Stomach (tissue), 8 donors: ENCODE measurements at regions not wholly inside any gene's neighbourhood (a gene's known extent, or its start where the extent isn't known, plus 50 kb on each side); places are given as distances from the start of the nearest gene placed in this dataset.

Experiments
- DNase-seq, 2 donors: peaks; one replicate each; pipeline versions ENCODE4 v3.0.0 to v3.0.0-alpha.2; 2013 to 2019
- H3K27ac ChIP-seq, 5 donors: fragments of 200-600 bp in 4 of 5; sonication (generic) in 4 of 5; one replicate each; pipeline ENCODE4 v1.5.1; 2013 to 2019; ENCODE audit warnings: mild to moderate bottlenecking in 1 of 5, moderate library complexity in 1 of 5
- H3K27me3 ChIP-seq, 3 donors: fragments of 200-600 bp; sonication (generic); one replicate each; pipeline ENCODE4 v1.5.1; 2017 to 2019; ENCODE audit warnings: mixed run types in 1 of 3
- H3K36me3 ChIP-seq, 4 donors: fragments of 200-600 bp; sonication (generic); 1 replicate in 3 of 4; 2 replicates in 1 of 4; pipeline ENCODE4 v1.5.1; 2016 to 2019
- H3K4me1 ChIP-seq, 4 donors: fragments of 200-600 bp; sonication (generic); one replicate each; pipeline ENCODE4 v1.5.1; 2016 to 2019
- H3K4me3 ChIP-seq, 4 donors: fragments of 200-600 bp; sonication (generic) in 3 of 4; one replicate each; pipeline ENCODE4 v1.5.1; 2016 to 2019; ENCODE audit warnings: mild to moderate bottlenecking in 1 of 4
- H3K9me3 ChIP-seq, 4 donors: fragments of 200-600 bp; sonication (generic); one replicate each; pipeline ENCODE4 v1.5.1; 2016 to 2019
- EP300 ChIP-seq: sonication (generic); formaldehyde crosslinking; IDR thresholded peaks from one replicate; pipeline ENCODE4 v1.6.1; 2017; ENCODE audit warnings: antibody characterized with exemption
- POLR2A ChIP-seq, 4 donors: fragments of 450-650 bp; IDR thresholded peaks; one replicate each; pipeline ENCODE4 v1.6.1; 2016; ENCODE audit warnings: antibody characterized with exemption in 4 of 4, control low read depth in 2 of 4, mild to moderate bottlenecking in 1 of 4, moderate library complexity in 1 of 4
- POLR2AphosphoS5 ChIP-seq, 3 donors: sonication (generic); formaldehyde crosslinking; IDR thresholded peaks; one replicate each; pipeline ENCODE4 v1.6.1; 2016; ENCODE audit warnings: antibody characterized with exemption in 3 of 3
- WGBS, 5 donors: extraction: QIAGEN DNeasy Blood & Tissue Kit in 3 of 5; methylation state at CpG; one replicate each; pipeline versions ENCODE4 v1.1.5 to v1.1.7; 2013 to 2018; 5-methylcytosine and 5-hydroxymethylcytosine counted together
- intact Hi-C: fragments of 100-400 bp; cut with DNase I; formaldehyde crosslinking; loops from one replicate; pipeline ENCODE4 v1.15.1; 2023; ENCODE audit warnings: low total_unique reads
- TF ChIP-seq, protein P1 (sequence below), 7 experiments: fragments of 450-650 bp in 4 of 7; fragments of 200-600 bp in 3 of 7; sonication (generic) in 3 of 7; IDR thresholded peaks; one replicate each; pipeline ENCODE4 v1.5.1; 2016 to 2019; ENCODE audit warnings: antibody characterized with exemption in 7 of 7, control low read depth in 2 of 7, mild to moderate bottlenecking in 1 of 7
- donor health status: healthy with polysubstance abuse.
- donor health status: Bipolar disorder and iron deficiency.
- donor health status: healthy.

DNA sequence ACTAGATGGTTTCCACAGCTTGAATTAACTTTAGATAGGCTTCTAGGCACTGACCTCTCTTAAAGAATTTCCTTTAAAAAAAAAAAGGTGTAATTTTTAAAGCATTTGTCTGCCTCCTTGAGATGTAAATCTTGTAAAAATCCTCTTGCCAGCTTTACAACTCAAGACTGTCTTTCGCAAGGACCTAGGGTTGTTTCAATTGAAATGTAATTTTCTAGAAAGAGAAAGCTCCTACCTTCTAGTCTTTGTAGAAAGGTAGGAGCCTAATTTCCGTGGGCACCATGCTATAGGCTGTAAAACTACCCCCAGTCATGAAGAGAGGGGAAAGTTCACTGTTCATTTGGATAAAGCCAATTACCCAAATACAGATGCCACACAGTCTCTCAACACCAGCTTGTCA is 228.8 kb upstream of the TMEM229A start:
- H3K4me3 ChIP-seq, result no peak overlapping the region
- H3K36me3 ChIP-seq, result no peaks in the 10 kb centered on the region
- H3K4me1 ChIP-seq, result no peaks in the 10 kb centered on the region
- TF ChIP-seq EP300 (no peak), POLR2A (IDR thresholded peaks at IDR 0.05) (no peak), POLR2AphosphoS5 (IDR thresholded peaks at IDR 0.05) (no peak)
- TF ChIP-seq, protein P1, sequence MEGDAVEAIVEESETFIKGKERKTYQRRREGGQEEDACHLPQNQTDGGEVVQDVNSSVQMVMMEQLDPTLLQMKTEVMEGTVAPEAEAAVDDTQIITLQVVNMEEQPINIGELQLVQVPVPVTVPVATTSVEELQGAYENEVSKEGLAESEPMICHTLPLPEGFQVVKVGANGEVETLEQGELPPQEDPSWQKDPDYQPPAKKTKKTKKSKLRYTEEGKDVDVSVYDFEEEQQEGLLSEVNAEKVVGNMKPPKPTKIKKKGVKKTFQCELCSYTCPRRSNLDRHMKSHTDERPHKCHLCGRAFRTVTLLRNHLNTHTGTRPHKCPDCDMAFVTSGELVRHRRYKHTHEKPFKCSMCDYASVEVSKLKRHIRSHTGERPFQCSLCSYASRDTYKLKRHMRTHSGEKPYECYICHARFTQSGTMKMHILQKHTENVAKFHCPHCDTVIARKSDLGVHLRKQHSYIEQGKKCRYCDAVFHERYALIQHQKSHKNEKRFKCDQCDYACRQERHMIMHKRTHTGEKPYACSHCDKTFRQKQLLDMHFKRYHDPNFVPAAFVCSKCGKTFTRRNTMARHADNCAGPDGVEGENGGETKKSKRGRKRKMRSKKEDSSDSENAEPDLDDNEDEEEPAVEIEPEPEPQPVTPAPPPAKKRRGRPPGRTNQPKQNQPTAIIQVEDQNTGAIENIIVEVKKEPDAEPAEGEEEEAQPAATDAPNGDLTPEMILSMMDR (IDR thresholded peaks at IDR 0.05), result no peak
- no peak for DNase-seq
- intact Hi-C loops, result no loop called here
- WGBS, 5 donors, result 41 to 53% (median 49%) methylated on average over 2 of the region's 2 CpGs
- no peaks in the 10 kb centered on the region for H3K9me3 ChIP-seq
- H3K27ac ChIP-seq, result no peak overlapping the region
- no peaks in the 10 kb centered on the region for H3K27me3 ChIP-seq

DNA sequence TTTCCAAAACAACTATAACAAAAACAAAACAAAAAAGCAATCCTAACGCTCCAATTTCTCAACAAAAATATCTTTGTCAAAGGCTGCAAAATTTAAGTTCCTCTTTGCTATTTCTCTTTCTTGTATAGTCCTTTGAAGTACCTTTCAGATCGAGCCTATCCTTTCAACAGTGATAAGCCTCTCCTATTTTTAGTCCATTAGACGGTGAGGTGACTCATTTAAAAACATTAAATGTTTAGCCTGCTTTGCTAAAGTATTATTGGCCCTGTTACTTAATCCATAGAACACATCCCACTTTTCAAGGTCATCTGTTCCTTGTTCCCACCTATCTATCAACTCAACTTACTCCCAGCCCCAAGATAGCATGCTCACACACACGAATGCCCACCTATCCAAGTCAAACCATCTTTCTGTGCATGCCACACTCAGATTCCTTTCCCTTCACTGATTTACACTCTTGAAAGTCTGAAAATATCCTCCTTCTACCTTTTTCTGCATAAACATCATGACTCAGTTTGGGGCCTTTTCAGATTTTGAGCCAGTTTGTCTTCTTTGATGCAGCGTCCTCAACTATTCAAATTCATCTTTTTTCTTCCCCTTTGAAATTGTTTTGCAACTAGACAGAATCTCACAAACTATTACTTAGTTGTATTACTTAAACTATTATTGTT is 224.9 kb upstream of the TMEM229A start:
- Histone ChIP-seq H3K9me3 (no peaks in the 10 kb centered on the region), H3K4me1 (no peaks in the 10 kb centered on the region), H3K27ac (no peak overlapping the region), H3K4me3 (no peak overlapping the region), H3K36me3 (no peaks in the 10 kb centered on the region), H3K27me3 (no peaks in the 10 kb centered on the region)
- WGBS, 5 donors, result 36 to 46% (median 40%) methylated on average over 5 of the region's 5 CpGs
- no peak for DNase-seq
- intact Hi-C loops, result no loop called here
- TF ChIP-seq POLR2AphosphoS5 (IDR thresholded peaks at IDR 0.05) (no peak), EP300 (no peak)

DNA sequence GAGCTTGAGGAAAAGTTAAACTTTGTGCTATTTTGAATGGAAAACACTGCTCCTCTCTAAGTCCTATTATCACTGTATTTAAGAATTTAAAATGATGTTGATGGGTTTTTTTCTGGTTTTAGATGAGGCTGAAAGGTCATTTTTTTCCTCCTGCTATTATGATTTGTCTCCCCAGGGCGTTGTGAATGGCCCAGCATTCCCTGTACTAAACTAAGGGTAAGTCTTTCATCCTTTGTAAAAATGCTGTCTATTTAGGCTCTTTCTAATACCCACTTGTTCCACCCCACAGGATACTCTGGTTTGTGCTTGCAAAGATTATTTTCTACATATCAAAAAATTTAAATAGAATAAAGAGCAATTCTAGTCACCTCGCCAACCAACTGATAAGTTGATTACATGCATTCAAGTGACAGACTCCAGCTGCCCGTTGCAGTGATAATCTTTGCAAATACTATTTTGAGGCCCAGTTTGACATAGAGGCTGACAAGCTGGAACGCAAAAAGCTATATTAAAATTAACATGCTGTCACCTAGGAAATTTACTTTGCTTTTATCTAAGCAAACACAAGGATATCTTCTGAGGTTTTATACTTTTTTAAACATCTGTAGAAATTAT is 222.3 kb upstream of the TMEM229A start:
- Histone ChIP-seq H3K27ac (no peak overlapping the region), H3K4me1 (no peaks in the 10 kb centered on the region), H3K27me3 (no peaks in the 10 kb centered on the region), H3K36me3 (no peaks in the 10 kb centered on the region), H3K9me3 (no peaks in the 10 kb centered on the region), H3K4me3 (no peak overlapping the region)
- TF ChIP-seq POLR2A (IDR thresholded peaks at IDR 0.05) (no peak), EP300 (no peak), POLR2AphosphoS5 (IDR thresholded peaks at IDR 0.05) (no peak)
- TF ChIP-seq, protein P1 (IDR thresholded peaks at IDR 0.05), result no peak
- 21 to 34% (median 25%) methylated on average over 4 of the region's 4 CpGs for WGBS, 5 donors
- DNase-seq, result peak in 1 of 2 donors; percentile 6
- intact Hi-C loops, result no loop called here

DNA sequence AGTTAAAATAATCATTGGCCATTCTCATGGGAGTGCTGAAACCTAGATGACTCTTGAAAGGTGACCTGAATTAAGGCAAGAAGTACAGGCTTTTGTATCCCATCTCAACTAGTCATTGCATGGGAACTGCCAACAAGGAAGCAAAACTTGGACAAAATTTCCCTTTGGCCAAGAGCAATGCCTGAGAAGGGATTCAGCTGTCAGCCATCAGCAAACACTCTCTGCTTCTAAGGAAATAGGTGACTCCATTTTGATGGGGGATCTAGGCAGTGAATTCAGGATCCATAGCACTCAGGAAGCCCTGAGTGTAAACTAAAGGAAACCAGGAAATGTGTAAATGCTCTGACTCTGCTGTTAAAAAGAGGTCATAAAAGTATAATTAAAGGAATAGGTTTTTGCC is 221.5 kb upstream of the TMEM229A start:
- Histone ChIP-seq H3K36me3 (no peaks in the 10 kb centered on the region), H3K9me3 (no peaks in the 10 kb centered on the region), H3K27me3 (no peaks in the 10 kb centered on the region), H3K4me3 (no peak overlapping the region), H3K4me1 (no peaks in the 10 kb centered on the region), H3K27ac (no peak overlapping the region)
- TF ChIP-seq POLR2AphosphoS5 (IDR thresholded peaks at IDR 0.05) (no peak), POLR2A (IDR thresholded peaks at IDR 0.05) (no peak), EP300 (no peak)
- TF ChIP-seq, protein P1 (IDR thresholded peaks at IDR 0.05), result no peak
- intact Hi-C loops, result no loop called here
- no peak for DNase-seq

DNA sequence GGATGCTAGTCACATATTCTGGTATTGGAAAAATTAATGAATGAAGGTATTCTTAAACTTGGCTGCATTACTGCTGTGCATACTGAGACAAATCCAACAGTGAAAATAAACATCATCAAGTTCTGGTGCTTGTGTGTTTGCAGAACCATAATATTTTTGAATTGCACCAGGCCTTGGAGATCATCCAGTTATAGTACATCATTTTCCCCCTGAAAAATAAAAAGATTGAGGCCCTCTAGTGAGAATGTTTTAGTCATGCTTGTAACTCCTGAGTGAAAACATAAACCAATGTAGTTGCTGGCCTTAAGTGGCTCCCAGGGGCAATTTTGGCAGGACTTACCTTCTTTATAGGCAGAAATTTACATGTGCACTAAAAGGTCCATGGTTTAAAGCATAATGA is 218.8 kb upstream of the TMEM229A start:
- no peaks in the 10 kb centered on the region for H3K4me1 ChIP-seq
- no peaks in the 10 kb centered on the region for H3K36me3 ChIP-seq
- TF ChIP-seq POLR2AphosphoS5 (IDR thresholded peaks at IDR 0.05) (no peak), EP300 (no peak), POLR2A (IDR thresholded peaks at IDR 0.05) (no peak)
- TF ChIP-seq, protein P1 (IDR thresholded peaks at IDR 0.05), result no peak
- H3K27ac ChIP-seq, result no peak overlapping the region
- H3K4me3 ChIP-seq, result no peak overlapping the region
- DNase-seq, result no peak
- H3K27me3 ChIP-seq, result no peaks in the 10 kb centered on the region
- intact Hi-C loops, result no loop called here
- no peaks in the 10 kb centered on the region for H3K9me3 ChIP-seq
